HCT116 (cell line): ENCODE measurements at regions not wholly inside any gene's neighbourhood (a gene's known extent, or its start where the extent isn't known, plus 50 kb on each side); places are given as distances from the start of the nearest gene placed in this dataset.

ENCODE experiments used
- ATAC-seq: fragments of 200-7000 bp; cut with Tn5 transposase; 2 replicates; pipeline ENCODE4 v1.9.1; 2020; ENCODE audit warnings: mild to moderate bottlenecking, moderate library complexity
- BruUV-seq: library from RNA; stranded (reverse); fragments of 400-500 nt; replicated peaks from 2 replicates; lab custom pipeline; 2021; lab: Mats Ljungman, UMichigan
- CTCF ChIA-PET: fragments of 300-600 bp; sonication (Branson Sonifier 250); formaldehyde crosslinking; loops from one replicate; lab custom pipeline; 2021; ENCODE audit warnings: antibody characterized with exemption; lab: Charles Lee
- POLR2A ChIA-PET: fragments of 300-600, 350-600 bp; sonication (Branson Sonifier 250); formaldehyde crosslinking; loops from one replicate; lab custom pipeline; 2021; ENCODE audit warnings: antibody characterized with exemption; lab: Charles Lee
- RAD21 ChIA-PET, 2 experiments: fragments of 300-600 bp; sonication (Branson Sonifier 250); formaldehyde crosslinking; loops; one replicate each; lab custom pipeline; 2023; ENCODE audit warnings: low total read pairs in 2 of 2; ENCODE audit not compliant: uncharacterized antibody in 2 of 2, unreplicated experiment in 2 of 2, low non-redundant PET in 1 of 2; lab: Charles Lee
- DNase-seq: peaks from one replicate; pipeline ENCODE4 v3.0.0-alpha.2; 2010; ENCODE audit warnings: low read depth, low spot score
- H2AFZ ChIP-seq: fragments of 200-600 bp; shearing (Covaris generic), sonication (generic); 2 replicates; pipeline ENCODE4 v1.6.1; 2017; ENCODE audit warnings: low read depth, mixed run types, mixed read lengths, antibody characterized with exemption, low read length; ENCODE audit not compliant: poor library complexity, severe bottlenecking
- H3K27ac ChIP-seq: 2 replicates; pipeline ENCODE4 v1.5.1; 2012; ENCODE audit warnings: low read depth, low read length
- H3K27me3 ChIP-seq: fragments of 200-600 bp; sonication (generic); 2 replicates; pipeline ENCODE4 v1.6.1; 2016; ENCODE audit warnings: mixed run types, low read length, mixed read lengths; ENCODE audit not compliant: insufficient read depth
- H3K36me3 ChIP-seq, 2 experiments: fragments of 200-500 bp in 1 of 2; fragments of 200-600 bp in 1 of 2; sonication (Bioruptor generic) in 1 of 2; sonication (generic) in 1 of 2; 2 replicates each; pipeline versions ENCODE4 v1.5.1 to v1.6.1; 2014 to 2016; ENCODE audit warnings: low read length in 2 of 2, inconsistent platforms in 1 of 2, mixed read lengths in 1 of 2, mixed run types in 1 of 2; ENCODE audit not compliant: insufficient read depth in 2 of 2, control insufficient read depth in 1 of 2
- H3K4me1 ChIP-seq, 2 experiments: fragments of 200-600 bp in 1 of 2; sonication (generic) in 1 of 2; 2 replicates each; pipeline versions ENCODE4 v1.5.1 to v1.6.1; 2012 to 2017; ENCODE audit warnings: low read length in 2 of 2, inconsistent platforms in 1 of 2, mild to moderate bottlenecking in 1 of 2, mixed read lengths in 1 of 2, mixed run types in 1 of 2, moderate library complexity in 1 of 2; ENCODE audit not compliant: insufficient read depth in 2 of 2, control insufficient read depth in 1 of 2
- H3K4me2 ChIP-seq: fragments of 200-600 bp; sonication (generic); 2 replicates; pipeline ENCODE4 v1.6.1; 2017; ENCODE audit warnings: mixed run types, low read length, mixed read lengths
- H3K4me3 ChIP-seq, 2 experiments: fragments of 200-600 bp in 1 of 2; sonication (generic) in 1 of 2; replicated peaks in 1 of 2; 2 replicates each; pipeline ENCODE4 v1.5.1; 2011 to 2016; ENCODE audit warnings: low read length in 2 of 2, control low read depth in 1 of 2, low read depth in 1 of 2, mild to moderate bottlenecking in 1 of 2, mixed read lengths in 1 of 2, mixed run types in 1 of 2
- H3K79me2 ChIP-seq: fragments of 200-600 bp; sonication (generic); 2 replicates; pipeline ENCODE4 v1.6.1; 2017; ENCODE audit warnings: mild to moderate bottlenecking, mixed run types, low read length, moderate library complexity, mixed read lengths; ENCODE audit not compliant: insufficient read depth
- H3K9ac ChIP-seq: fragments of 200-600 bp; sonication (generic); 2 replicates; pipeline ENCODE4 v1.6.1; 2016; ENCODE audit warnings: low read length, mixed read lengths
- H3K9me2 ChIP-seq: fragments of 200-600 bp; sonication (generic), shearing (Covaris generic); 2 replicates; pipeline ENCODE4 v1.6.1; 2017; ENCODE audit warnings: mixed run types, mild to moderate bottlenecking, moderate library complexity; ENCODE audit not compliant: insufficient read depth
- H3K9me3 ChIP-seq, 2 experiments: fragments of 200-500 bp in 1 of 2; fragments of 200-600 bp in 1 of 2; sonication (Bioruptor generic) in 1 of 2; sonication (generic) in 1 of 2; 2 replicates each; pipeline ENCODE4 v1.6.1; 2014 to 2017; ENCODE audit warnings: low read length in 2 of 2, mixed read lengths in 2 of 2, inconsistent platforms in 1 of 2, low read depth in 1 of 2, mild to moderate bottlenecking in 1 of 2, mixed run types in 1 of 2, moderate library complexity in 1 of 2; ENCODE audit not compliant: control insufficient read depth in 1 of 2, insufficient read depth in 1 of 2
- H4K20me1 ChIP-seq: fragments of 200-600 bp; sonication (generic), shearing (Covaris generic); 2 replicates; pipeline ENCODE4 v1.6.1; 2017; ENCODE audit warnings: mixed run types, mild to moderate bottlenecking, moderate library complexity; ENCODE audit not compliant: insufficient read depth
- EGR1 ChIP-seq: IDR thresholded peaks from 2 replicates; pipeline ENCODE4 v1.6.1; 2012; ENCODE audit warnings: low read depth
- EZH2phosphoT487 ChIP-seq: fragments of 200-600 bp; IDR thresholded peaks from 2 replicates; pipeline ENCODE4 v1.6.1; 2018; ENCODE audit warnings: antibody characterized with exemption, borderline replicate concordance
- JUND ChIP-seq: IDR thresholded peaks from 2 replicates; pipeline ENCODE4 v1.6.1; 2012
- POLR2AphosphoS5 ChIP-seq: IDR thresholded peaks from 2 replicates; pipeline ENCODE4 v1.6.1; 2011; ENCODE audit warnings: mild to moderate bottlenecking, low read depth, low read length, moderate library complexity
- RAD21 ChIP-seq: IDR thresholded peaks from 2 replicates; pipeline ENCODE4 v1.6.1; 2012; ENCODE audit warnings: low read depth, mild to moderate bottlenecking
- SIN3A ChIP-seq: IDR thresholded peaks from 2 replicates; pipeline ENCODE4 v1.6.1; 2012; ENCODE audit warnings: low read depth
- SP1 ChIP-seq: IDR thresholded peaks from 2 replicates; pipeline ENCODE4 v1.6.1; 2012; ENCODE audit warnings: low read depth
- YY1 ChIP-seq: IDR thresholded peaks from 2 replicates; pipeline ENCODE4 v1.6.1; 2011; ENCODE audit warnings: low read length, low read depth, moderate library complexity, mild to moderate bottlenecking; ENCODE audit not compliant: insufficient replicate concordance; ENCODE audit errors: extremely low read depth
- ZBTB33 ChIP-seq: IDR thresholded peaks from 2 replicates; pipeline ENCODE4 v1.6.1; 2011; ENCODE audit warnings: mild to moderate bottlenecking, low read length, moderate library complexity; ENCODE audit not compliant: insufficient replicate concordance; ENCODE audit errors: extremely low read depth
- ZNF274 ChIP-seq: fragments of 200-500 bp; sonication (Bioruptor generic); IDR thresholded peaks from 2 replicates; pipeline ENCODE4 v1.6.1; 2014; ENCODE audit warnings: mild to moderate bottlenecking, low read depth, low read length, inconsistent platforms
- intact Hi-C: fragments of 100-400 bp; cut with micrococcal nuclease; formaldehyde crosslinking; loops from 2 replicates; pipeline ENCODE4 v1.10.0; 2022

- H3K9ac ChIP-seq, result no peak overlapping the region
- H2AFZ ChIP-seq, result no peak overlapping the region
- H3K4me3 ChIP-seq, result no peak overlapping the region
- H3K27ac ChIP-seq, result no peak overlapping the region
- BruUV-seq, result no TSS peak
- H3K4me2 ChIP-seq, result no peak overlapping the region
- ChIA-PET RAD21 (no interaction called here), CTCF (no interaction called here), POLR2A (no interaction called here)
- H4K20me1 ChIP-seq, result no peaks in the 10 kb centered on the region
- DNase-seq (no peak), ATAC-seq (no peak)
- intact Hi-C loops, result no loop called here
- H3K36me3 ChIP-seq, result no peaks in the 10 kb centered on the region
- no peaks in the 10 kb centered on the region for H3K79me2 ChIP-seq
- H3K9me2 ChIP-seq, result no peaks in the 10 kb centered on the region
- H3K9me3 ChIP-seq, result peaks cover 17 to 22% of the 10 kb centered on the region in 2 experiments; a peak in 2 of 4 replicates
- no peaks in the 10 kb centered on the region; a peak in 1 of 4 replicates for H3K4me1 ChIP-seq
- TF ChIP-seq POLR2AphosphoS5, result no peak
- no peak for TF ChIP-seq ZNF274
- TF ChIP-seq ZBTB33, result no peak
- no peak for TF ChIP-seq JUND
- TF ChIP-seq EZH2phosphoT487, result no peak
- no peak for TF ChIP-seq RAD21
- no peak for TF ChIP-seq EGR1
- TF ChIP-seq SIN3A, result no peak
- TF ChIP-seq YY1, result no peak
- TF ChIP-seq SP1, result no peak
- no peaks in the 10 kb centered on the region for H3K27me3 ChIP-seq
Measured at GRCh38 chr21:16943231-16943630, 569.6 kb upstream of the CXADR start.
